Mesendoderm (in vitro differentiated cells): ENCODE measurements at regions not wholly inside any gene's neighbourhood (a gene's known extent, or its start where the extent isn't known, plus 50 kb on each side); places are given as distances from the start of the nearest gene placed in this dataset.

Source experiments
- DNase-seq: peaks from one replicate; pipeline ENCODE4 v3.0.0; 2013
- H2AK5ac ChIP-seq: 2 replicates; pipeline ENCODE4 v1.6.1; 2013; ENCODE audit warnings: low read length, inconsistent platforms
- H2BK120ac ChIP-seq: 2 replicates; pipeline ENCODE4 v1.6.1; 2013; ENCODE audit warnings: low read depth, mild to moderate bottlenecking, low read length, moderate library complexity, mixed read lengths
- H2BK15ac ChIP-seq: replicated peaks from 2 replicates; pipeline ENCODE4 v1.6.1; 2013; ENCODE audit warnings: low read depth, mild to moderate bottlenecking, moderate library complexity
- H2BK5ac ChIP-seq: 2 replicates; pipeline ENCODE4 v1.6.1; 2013; ENCODE audit warnings: low read length, inconsistent platforms
- H3K18ac ChIP-seq: 2 replicates; pipeline ENCODE4 v1.6.1; 2013; ENCODE audit warnings: mild to moderate bottlenecking, low read length, mixed read lengths
- H3K23ac ChIP-seq: one replicate; pipeline ENCODE4 v1.6.1; 2013; ENCODE audit warnings: low read length
- H3K27ac ChIP-seq: 2 replicates; pipeline ENCODE4 v1.5.1; 2013; ENCODE audit warnings: low read depth, mild to moderate bottlenecking, inconsistent platforms, low read length, moderate library complexity
- H3K27me3 ChIP-seq: 2 replicates; pipeline ENCODE4 v1.6.1; 2013; ENCODE audit warnings: low read length, control low read depth, mild to moderate bottlenecking, inconsistent platforms; ENCODE audit not compliant: insufficient read depth, poor library complexity
- H3K36me3 ChIP-seq: 2 replicates; pipeline ENCODE4 v1.6.1; 2013; ENCODE audit warnings: low read length, inconsistent platforms; ENCODE audit not compliant: control insufficient read depth, insufficient read depth
- H3K4ac ChIP-seq: one replicate; pipeline ENCODE4 v1.6.1; 2013; ENCODE audit warnings: low read depth, mild to moderate bottlenecking, low read length, moderate library complexity
- H3K4me1 ChIP-seq: 2 replicates; pipeline ENCODE4 v1.6.1; 2013; ENCODE audit warnings: low read depth, low read length, inconsistent platforms; ENCODE audit not compliant: control insufficient read depth
- H3K4me2 ChIP-seq: 2 replicates; pipeline ENCODE4 v1.6.1; 2013; ENCODE audit warnings: low read length
- H3K4me3 ChIP-seq: 2 replicates; pipeline ENCODE4 v1.5.1; 2013; ENCODE audit warnings: mild to moderate bottlenecking, low read length
- H3K56ac ChIP-seq: one replicate; pipeline ENCODE4 v1.6.1; 2013; ENCODE audit warnings: low read length
- H3K79me1 ChIP-seq: 2 replicates; pipeline ENCODE4 v1.6.1; 2013; ENCODE audit warnings: low read length, inconsistent platforms
- H3K79me2 ChIP-seq: 2 replicates; pipeline ENCODE4 v1.6.1; 2013; ENCODE audit warnings: mild to moderate bottlenecking, low read length; ENCODE audit not compliant: control insufficient read depth, insufficient read depth
- H3K9ac ChIP-seq: 2 replicates; pipeline ENCODE4 v1.6.1; 2013; ENCODE audit warnings: low read length, inconsistent platforms
- H4K5ac ChIP-seq: one replicate; pipeline ENCODE4 v1.6.1; 2013; ENCODE audit warnings: low read length
- H4K8ac ChIP-seq: one replicate; pipeline ENCODE4 v1.6.1; 2013; ENCODE audit warnings: low read depth, mild to moderate bottlenecking, control low read depth, low read length, moderate library complexity
- WGBS: extraction: QIAGEN DNeasy Blood & Tissue Kit; methylation state at CpG from one replicate; pipeline ENCODE4 v1.1.7; 2013; ENCODE audit warnings: low lambda C conversion rate, missing lambda C conversion rate; ENCODE audit not compliant: insufficient coverage; ENCODE audit errors: extremely low coverage; 5-methylcytosine and 5-hydroxymethylcytosine counted together

DNA sequence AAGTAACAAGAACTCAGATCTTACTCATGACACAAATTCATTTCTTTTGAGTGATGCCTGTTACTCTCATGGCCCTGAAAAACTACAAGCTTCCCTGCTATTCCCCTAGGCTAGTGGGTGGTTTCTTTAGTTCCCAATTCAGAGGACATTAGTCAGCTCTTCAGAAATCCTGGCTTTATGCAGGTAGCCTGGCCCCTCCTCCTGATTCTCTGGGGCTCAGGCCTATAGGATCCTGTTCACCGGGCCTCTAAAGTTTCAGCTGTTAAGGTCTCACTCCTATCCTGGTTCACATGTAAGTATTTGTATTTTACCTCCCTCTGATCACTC, 87.3 kb upstream of the IRX5 start:
- H4K8ac ChIP-seq: no peak overlapping the region
- no peaks in the 10 kb centered on the region for H3K36me3 ChIP-seq
- H3K79me1 ChIP-seq: no peaks in the 10 kb centered on the region
- H2BK120ac ChIP-seq: no peak overlapping the region
- H4K5ac ChIP-seq: no peak overlapping the region
- DNase-seq: no peak
- H3K79me2 ChIP-seq: no peaks in the 10 kb centered on the region
- H3K56ac ChIP-seq: no peak overlapping the region
- H3K18ac ChIP-seq: no peak overlapping the region
- H3K23ac ChIP-seq: no peak overlapping the region
- no peak overlapping the region for H2AK5ac ChIP-seq
- H2BK15ac ChIP-seq: no peak overlapping the region
- no peak overlapping the region for H3K4me3 ChIP-seq
- no peaks in the 10 kb centered on the region for H3K4me1 ChIP-seq
- no peaks in the 10 kb centered on the region for H3K27me3 ChIP-seq
- no peak overlapping the region for H3K4me2 ChIP-seq
- H3K27ac ChIP-seq: no peak overlapping the region
- no peak overlapping the region for H3K9ac ChIP-seq
- WGBS: no CpG with 5 or more reads among the region's 1 CpG
- H3K4ac ChIP-seq: no peak overlapping the region
- no peak overlapping the region for H2BK5ac ChIP-seq

GRCh38 chr16:54842743-54843423, 87.8 kb upstream of the IRX5 start:
- H3K23ac ChIP-seq: no peak overlapping the region
- no peak overlapping the region for H2BK5ac ChIP-seq
- H2AK5ac ChIP-seq: no peak overlapping the region
- no peak overlapping the region for H3K27ac ChIP-seq
- H3K79me2 ChIP-seq: no peaks in the 10 kb centered on the region
- H4K8ac ChIP-seq: no peak overlapping the region
- no peak overlapping the region for H3K56ac ChIP-seq
- no CpG with 5 or more reads among the region's 5 CpGs for WGBS
- H3K18ac ChIP-seq: no peak overlapping the region
- no peak overlapping the region for H3K4ac ChIP-seq
- H2BK15ac ChIP-seq: no peak overlapping the region
- no peak overlapping the region for H3K9ac ChIP-seq
- no peak overlapping the region for H3K4me3 ChIP-seq
- H3K36me3 ChIP-seq: no peaks in the 10 kb centered on the region
- no peaks in the 10 kb centered on the region for H3K27me3 ChIP-seq
- no peak overlapping the region for H2BK120ac ChIP-seq
- H3K79me1 ChIP-seq: no peaks in the 10 kb centered on the region
- DNase-seq: no peak
- H4K5ac ChIP-seq: no peak overlapping the region
- H3K4me2 ChIP-seq: no peak overlapping the region
- H3K4me1 ChIP-seq: no peaks in the 10 kb centered on the region

- Histone ChIP-seq H3K79me2 (no peaks in the 10 kb centered on the region), H3K27me3 (no peaks in the 10 kb centered on the region), H3K56ac (no peak overlapping the region), H2BK15ac (no peak overlapping the region), H3K4me2 (no peak overlapping the region), H3K9ac (no peak overlapping the region), H3K23ac (no peak overlapping the region), H4K8ac (no peak overlapping the region), H4K5ac (no peak overlapping the region), H3K79me1 (no peaks in the 10 kb centered on the region), H3K27ac (no peak overlapping the region), H2BK5ac (no peak overlapping the region), H3K18ac (no peak overlapping the region), H2BK120ac (no peak overlapping the region), H2AK5ac (no peak overlapping the region), H3K4me3 (no peak overlapping the region), H3K4me1 (no peaks in the 10 kb centered on the region), H3K36me3 (no peaks in the 10 kb centered on the region), H3K4ac (no peak overlapping the region)
- WGBS: no CpG with 5 or more reads among the region's 26 CpGs
- no peak for DNase-seq
These were observed 101.0 kb upstream of the IRX5 start for GRCh38 chr16:54829691-54830090.

DNA sequence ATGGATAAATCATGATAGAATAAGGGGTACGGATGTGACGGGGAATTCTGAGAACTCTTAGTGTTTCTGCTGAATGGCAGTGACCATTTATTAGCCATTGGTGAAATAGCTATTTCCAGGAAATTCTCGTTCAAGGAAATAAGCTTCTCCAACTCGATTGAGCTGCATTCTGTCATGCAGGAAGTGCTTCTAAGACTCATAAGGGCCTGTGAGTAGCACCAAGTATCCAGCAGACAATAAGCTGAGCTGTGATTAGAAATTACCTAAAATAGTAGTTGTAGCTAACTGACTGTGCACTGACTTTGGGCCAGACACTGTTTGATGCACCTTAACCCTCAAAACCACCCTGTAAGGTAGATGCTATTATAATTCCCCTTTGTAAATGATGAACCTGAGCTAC, 107.8 kb upstream of the IRX5 start:
- WGBS: no CpG with 5 or more reads among the region's 4 CpGs
- Histone ChIP-seq H3K18ac (no peak overlapping the region), H3K4me2 (no peak overlapping the region), H4K5ac (no peak overlapping the region), H2BK5ac (no peak overlapping the region), H3K4me1 (no peaks in the 10 kb centered on the region), H3K56ac (no peak overlapping the region), H3K36me3 (no peaks in the 10 kb centered on the region), H3K4me3 (no peak overlapping the region), H3K27me3 (no peaks in the 10 kb centered on the region), H3K9ac (no peak overlapping the region), H3K23ac (no peak overlapping the region), H2BK15ac (no peak overlapping the region), H2AK5ac (no peak overlapping the region), H3K79me1 (no peaks in the 10 kb centered on the region), H3K27ac (no peak overlapping the region), H3K79me2 (no peaks in the 10 kb centered on the region), H2BK120ac (no peak overlapping the region), H3K4ac (no peak overlapping the region), H4K8ac (no peak overlapping the region)
- no peak for DNase-seq

- no peak overlapping the region for H3K4ac ChIP-seq
- H2BK120ac ChIP-seq: no peak overlapping the region
- H3K27me3 ChIP-seq: no peaks in the 10 kb centered on the region
- no peak overlapping the region for H3K18ac ChIP-seq
- no peak overlapping the region for H3K23ac ChIP-seq
- no peak overlapping the region for H2BK5ac ChIP-seq
- H2BK15ac ChIP-seq: no peak overlapping the region
- H4K8ac ChIP-seq: no peak overlapping the region
- no peak overlapping the region for H3K27ac ChIP-seq
- no peaks in the 10 kb centered on the region for H3K36me3 ChIP-seq
- WGBS: no CpG with 5 or more reads among the region's 5 CpGs
- no peaks in the 10 kb centered on the region for H3K4me1 ChIP-seq
- no peaks in the 10 kb centered on the region for H3K79me2 ChIP-seq
- no peak overlapping the region for H2AK5ac ChIP-seq
- H3K4me3 ChIP-seq: no peak overlapping the region
- H3K4me2 ChIP-seq: no peak overlapping the region
- no peak overlapping the region for H3K56ac ChIP-seq
- H4K5ac ChIP-seq: no peak overlapping the region
- no peak overlapping the region for H3K9ac ChIP-seq
- H3K79me1 ChIP-seq: no peaks in the 10 kb centered on the region
- no peak for DNase-seq
These were observed 108.2 kb upstream of the IRX5 start for GRCh38 chr16:54822492-54822891.

DNA sequence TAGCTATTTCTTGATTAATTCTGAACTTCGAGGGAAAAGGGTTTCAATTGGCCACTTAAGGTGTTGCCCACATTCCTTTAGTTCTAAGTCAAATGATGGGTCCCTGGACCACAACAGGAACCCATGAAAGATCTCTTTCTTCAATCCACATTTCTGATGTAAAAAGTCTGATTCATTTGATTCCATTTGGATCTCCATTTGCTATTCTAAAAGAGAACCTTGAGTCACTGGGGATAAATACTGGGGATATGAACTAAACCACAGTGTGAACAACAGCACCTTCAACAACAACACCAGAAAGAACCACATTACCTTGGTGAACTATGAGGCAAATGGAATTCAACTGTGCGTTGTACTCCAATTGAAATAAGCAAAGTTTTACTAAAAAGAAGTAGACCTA, 108.9 kb upstream of the IRX5 start:
- no CpG with 5 or more reads among the region's 2 CpGs for WGBS
- Histone ChIP-seq H3K4me2 (no peak overlapping the region), H3K79me2 (no peaks in the 10 kb centered on the region)

More for the DNA sequence above, 108.9 kb upstream of the IRX5 start:
- H3K27me3 ChIP-seq: no peaks in the 10 kb centered on the region
- no peak overlapping the region for H3K56ac ChIP-seq
- H2BK15ac ChIP-seq: no peak overlapping the region
- no peak overlapping the region for H2BK120ac ChIP-seq
- no peak for DNase-seq
- no peaks in the 10 kb centered on the region for H3K4me1 ChIP-seq
- H2BK5ac ChIP-seq: no peak overlapping the region
- no peak overlapping the region for H3K9ac ChIP-seq
- H3K4me3 ChIP-seq: no peak overlapping the region
- no peaks in the 10 kb centered on the region for H3K36me3 ChIP-seq
- no peak overlapping the region for H3K4ac ChIP-seq
- H3K23ac ChIP-seq: no peak overlapping the region
- H3K18ac ChIP-seq: no peak overlapping the region
- no peak overlapping the region for H3K27ac ChIP-seq
- no peak overlapping the region for H4K8ac ChIP-seq
- no peak overlapping the region for H4K5ac ChIP-seq
- no peaks in the 10 kb centered on the region for H3K79me1 ChIP-seq
- H2AK5ac ChIP-seq: no peak overlapping the region
